GM12873 (cell line): ENCODE measurements at regions not wholly inside any gene's neighbourhood (a gene's known extent, or its start where the extent isn't known, plus 50 kb on each side); places are given as distances from the start of the nearest gene placed in this dataset.

Source experiments
- TF ChIP-seq, protein P1 (sequence below): IDR thresholded peaks from 2 replicates; pipeline ENCODE4 v1.5.1; 2012; ENCODE audit warnings: low read depth, mild to moderate bottlenecking, moderate library complexity, low read length, control low read depth; ENCODE audit not compliant: insufficient read depth; ENCODE audit errors: missing control alignments

DNA sequence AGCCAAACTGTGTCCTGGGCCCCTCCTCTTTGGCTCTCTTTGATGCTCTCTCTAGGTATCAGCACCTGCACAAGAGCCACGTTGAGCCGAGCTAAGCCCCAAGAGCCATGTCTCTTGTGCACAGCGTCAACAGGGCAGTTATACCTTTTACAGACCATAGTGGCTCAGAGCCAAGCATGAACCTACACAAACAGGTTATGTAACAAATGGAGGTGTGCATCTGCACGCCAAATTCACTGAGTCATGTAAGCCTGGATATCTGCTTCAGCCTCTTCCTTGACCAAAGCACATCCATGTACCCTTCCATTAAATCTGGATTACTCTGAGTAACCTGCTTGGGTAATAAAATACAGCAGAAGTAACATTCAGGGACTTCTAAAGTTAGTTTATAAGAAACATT, 509.7 kb downstream of the NAV3 start:
- TF ChIP-seq, protein P1, sequence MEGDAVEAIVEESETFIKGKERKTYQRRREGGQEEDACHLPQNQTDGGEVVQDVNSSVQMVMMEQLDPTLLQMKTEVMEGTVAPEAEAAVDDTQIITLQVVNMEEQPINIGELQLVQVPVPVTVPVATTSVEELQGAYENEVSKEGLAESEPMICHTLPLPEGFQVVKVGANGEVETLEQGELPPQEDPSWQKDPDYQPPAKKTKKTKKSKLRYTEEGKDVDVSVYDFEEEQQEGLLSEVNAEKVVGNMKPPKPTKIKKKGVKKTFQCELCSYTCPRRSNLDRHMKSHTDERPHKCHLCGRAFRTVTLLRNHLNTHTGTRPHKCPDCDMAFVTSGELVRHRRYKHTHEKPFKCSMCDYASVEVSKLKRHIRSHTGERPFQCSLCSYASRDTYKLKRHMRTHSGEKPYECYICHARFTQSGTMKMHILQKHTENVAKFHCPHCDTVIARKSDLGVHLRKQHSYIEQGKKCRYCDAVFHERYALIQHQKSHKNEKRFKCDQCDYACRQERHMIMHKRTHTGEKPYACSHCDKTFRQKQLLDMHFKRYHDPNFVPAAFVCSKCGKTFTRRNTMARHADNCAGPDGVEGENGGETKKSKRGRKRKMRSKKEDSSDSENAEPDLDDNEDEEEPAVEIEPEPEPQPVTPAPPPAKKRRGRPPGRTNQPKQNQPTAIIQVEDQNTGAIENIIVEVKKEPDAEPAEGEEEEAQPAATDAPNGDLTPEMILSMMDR: no peak

DNA sequence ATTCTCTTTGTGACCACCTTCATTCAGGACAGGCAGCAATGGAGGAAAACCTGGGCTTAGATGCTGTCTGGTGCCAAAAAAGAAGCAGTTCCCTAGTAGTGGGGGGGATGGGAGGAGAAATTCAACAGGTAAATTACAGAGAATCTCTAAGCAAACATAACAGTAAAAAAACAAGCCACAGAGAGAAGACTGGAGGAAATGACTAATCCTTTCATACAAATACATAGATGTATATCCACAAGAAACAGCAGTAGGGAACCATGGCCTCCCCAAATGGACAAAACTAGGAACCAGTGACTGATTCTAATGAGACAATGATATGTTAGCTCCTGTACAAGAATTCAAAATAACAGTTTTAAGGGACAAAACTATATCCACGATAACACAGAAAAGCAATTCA, 513.0 kb downstream of the NAV3 start:
- TF ChIP-seq, protein P1: no peak

DNA sequence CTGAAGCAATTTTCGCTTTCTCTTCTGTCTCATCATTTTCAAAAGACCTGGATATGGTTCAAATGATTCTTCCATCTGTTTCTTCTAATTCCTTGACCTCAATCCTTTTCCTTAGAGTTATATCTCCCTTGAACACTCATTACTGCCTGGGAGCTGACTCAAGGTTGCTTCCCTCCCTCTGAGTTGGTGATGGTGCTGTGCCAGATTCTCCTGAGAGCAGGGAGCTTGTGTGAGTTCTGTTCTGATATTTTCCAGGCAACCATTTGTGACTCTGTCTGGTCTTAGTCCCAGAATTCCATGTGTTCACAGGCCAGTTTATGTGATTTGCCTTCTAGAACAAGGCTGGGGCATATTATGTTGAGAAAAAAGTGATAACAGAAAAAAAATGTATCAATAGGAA, 505.1 kb upstream of the SYT1 start:
- TF ChIP-seq, protein P1: no peak

DNA sequence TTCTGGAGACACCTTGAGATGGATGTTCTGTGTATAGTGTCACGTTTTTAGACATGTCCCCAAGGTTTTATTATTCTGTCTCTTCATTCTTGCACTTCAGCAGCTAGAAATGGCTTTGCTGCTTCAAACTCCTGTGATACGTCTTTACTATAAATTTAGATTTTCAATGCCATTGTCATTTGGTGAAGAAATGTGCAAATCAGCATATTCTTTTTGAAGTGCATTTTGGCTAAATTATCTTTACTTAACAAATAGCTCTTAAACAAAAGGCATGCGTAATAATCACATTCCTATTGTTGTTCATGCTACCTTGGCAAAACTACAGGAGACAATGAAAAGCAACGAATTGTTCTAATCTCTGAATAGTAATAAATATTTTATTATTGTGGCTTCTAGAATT, 502.9 kb upstream of the SYT1 start:
- TF ChIP-seq, protein P1: no peak

DNA sequence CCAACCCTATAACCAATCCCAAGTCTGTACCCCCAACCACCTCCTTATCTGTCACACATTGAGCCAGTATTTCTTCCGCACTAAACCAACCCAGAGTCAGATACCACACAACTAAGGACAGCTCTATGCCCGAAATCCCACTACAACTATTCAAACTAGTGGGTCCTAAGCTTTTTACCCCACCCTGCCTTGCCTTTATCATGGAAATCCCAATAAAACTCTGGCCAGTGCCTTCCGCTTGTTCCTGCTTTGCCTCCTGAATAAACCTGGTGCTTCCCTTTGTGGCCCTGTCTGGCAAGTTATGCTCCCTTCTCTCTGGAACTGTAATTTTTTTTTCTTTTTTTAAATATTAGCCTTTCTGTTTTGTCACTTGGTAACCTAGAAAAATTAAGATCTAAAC, 493.3 kb upstream of the SYT1 start:
- TF ChIP-seq, protein P1: no peak

DNA sequence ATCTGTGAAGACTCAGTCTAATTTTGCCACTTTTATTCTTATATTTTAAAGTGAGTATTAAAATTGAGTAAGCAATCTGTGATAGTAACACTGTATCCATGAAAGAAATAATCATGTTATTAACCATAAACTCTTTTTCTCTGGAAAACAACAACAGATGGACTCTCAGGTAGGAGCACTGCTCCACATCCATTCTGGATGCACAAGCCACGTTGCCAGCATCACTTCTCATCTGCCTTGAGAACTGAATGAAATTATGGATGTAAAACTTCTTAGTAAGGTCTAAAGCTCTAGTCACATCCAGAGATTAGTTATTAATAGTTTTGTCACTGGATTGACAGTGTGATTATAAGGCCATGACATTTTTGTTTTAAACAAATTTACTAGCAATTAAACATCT, 489.1 kb upstream of the SYT1 start:
- TF ChIP-seq, protein P1: no peak

DNA sequence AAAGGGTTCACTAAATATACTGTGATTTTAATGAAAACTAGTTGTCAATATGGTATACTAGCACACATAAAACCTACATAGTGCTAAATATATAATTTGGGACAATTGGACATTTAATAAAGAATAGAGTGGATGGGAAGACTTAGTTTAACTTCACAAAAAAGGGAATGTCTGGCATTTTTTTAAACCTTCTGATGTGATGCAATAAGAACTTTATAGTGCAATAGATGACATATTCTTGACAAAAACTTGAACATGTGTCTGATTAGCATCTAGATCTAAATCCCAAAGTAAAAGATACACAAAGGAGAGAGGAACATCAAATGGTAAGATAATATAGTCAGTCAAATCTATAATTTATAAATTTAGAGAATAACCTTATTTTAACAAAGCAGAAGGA, 488.3 kb upstream of the SYT1 start:
- TF ChIP-seq, protein P1: no peak
